Skeletal muscle satellite cell (primary cell): ENCODE measurements at regions not wholly inside any gene's neighbourhood (a gene's known extent, or its start where the extent isn't known, plus 50 kb on each side); places are given as distances from the start of the nearest gene placed in this dataset.

Source experiments
- H3K27me3 ChIP-seq: 2 replicates; pipeline ENCODE4 v1.7.0; 2013; ENCODE audit warnings: low read length; ENCODE audit not compliant: control insufficient read depth, insufficient read depth
- H3K36me3 ChIP-seq: 2 replicates; pipeline ENCODE4 v1.7.0; 2013; ENCODE audit warnings: mild to moderate bottlenecking, control low read depth, low read length; ENCODE audit not compliant: insufficient read depth
- H3K4me1 ChIP-seq: 2 replicates; pipeline ENCODE4 v1.7.0; 2013; ENCODE audit warnings: low read length; ENCODE audit not compliant: control insufficient read depth, insufficient read depth
- H3K4me2 ChIP-seq: 2 replicates; pipeline ENCODE4 v1.7.0; 2013; ENCODE audit warnings: mild to moderate bottlenecking, low read length
- H3K4me3 ChIP-seq: 2 replicates; pipeline ENCODE4 v1.7.0; 2013; ENCODE audit warnings: low read length
- H3K9ac ChIP-seq: 2 replicates; pipeline ENCODE4 v1.7.0; 2013; ENCODE audit warnings: mild to moderate bottlenecking, low read depth, low read length, moderate library complexity
- H3K9me3 ChIP-seq: replicated peaks from 2 replicates; pipeline ENCODE4 v1.7.0; 2013; ENCODE audit warnings: mild to moderate bottlenecking, control low read depth, low read length

- H3K9ac ChIP-seq, result no peak overlapping the region
- H3K4me3 ChIP-seq, result no peak overlapping the region
- no peaks in the 10 kb centered on the region for H3K9me3 ChIP-seq
- no peak overlapping the region for H3K4me2 ChIP-seq
- H3K4me1 ChIP-seq, result no peaks in the 10 kb centered on the region
- H3K36me3 ChIP-seq, result no peaks in the 10 kb centered on the region
- H3K27me3 ChIP-seq, result no peaks in the 10 kb centered on the region
Observed at GRCh38 chr9:2494562-2494961, 127.0 kb upstream of the VLDLR start.

GRCh38 chr9:2495221-2496005 is 126.2 kb upstream of the VLDLR start:
- Histone ChIP-seq H3K36me3 (no peaks in the 10 kb centered on the region), H3K4me2 (no peak overlapping the region), H3K27me3 (no peaks in the 10 kb centered on the region), H3K4me3 (no peak overlapping the region), H3K4me1 (no peaks in the 10 kb centered on the region), H3K9me3 (no peaks in the 10 kb centered on the region), H3K9ac (no peak overlapping the region)

GRCh38 chr9:2496169-2496568 is 125.4 kb upstream of the VLDLR start:
- H3K27me3 ChIP-seq, result no peaks in the 10 kb centered on the region
- H3K9ac ChIP-seq, result no peak overlapping the region
- H3K9me3 ChIP-seq, result no peaks in the 10 kb centered on the region
- no peak overlapping the region for H3K4me3 ChIP-seq
- H3K36me3 ChIP-seq, result no peaks in the 10 kb centered on the region
- H3K4me2 ChIP-seq, result no peak overlapping the region
- no peaks in the 10 kb centered on the region for H3K4me1 ChIP-seq

GRCh38 chr9:2496934-2497333 is 124.7 kb upstream of the VLDLR start:
- H3K9me3 ChIP-seq, result no peaks in the 10 kb centered on the region
- H3K27me3 ChIP-seq, result no peaks in the 10 kb centered on the region
- H3K4me3 ChIP-seq, result no peak overlapping the region
- H3K4me1 ChIP-seq, result no peaks in the 10 kb centered on the region
- H3K36me3 ChIP-seq, result no peaks in the 10 kb centered on the region
- no peak overlapping the region for H3K4me2 ChIP-seq
- no peak overlapping the region for H3K9ac ChIP-seq

GRCh38 chr9:2497666-2498400 is 123.8 kb upstream of the VLDLR start:
- no peak overlapping the region for H3K4me2 ChIP-seq
- H3K9ac ChIP-seq, result no peak overlapping the region

GRCh38 chr9:2502210-2502609 is 119.4 kb upstream of the VLDLR start:
- Histone ChIP-seq H3K36me3 (no peaks in the 10 kb centered on the region), H3K9me3 (no peaks in the 10 kb centered on the region), H3K4me2 (no peak overlapping the region), H3K27me3 (no peaks in the 10 kb centered on the region), H3K4me3 (no peak overlapping the region), H3K9ac (no peak overlapping the region), H3K4me1 (no peaks in the 10 kb centered on the region)

More at GRCh38 chr9:2497666-2498400, 123.8 kb upstream of the VLDLR start:
- H3K4me1 ChIP-seq, result no peaks in the 10 kb centered on the region
- no peaks in the 10 kb centered on the region for H3K9me3 ChIP-seq
- H3K4me3 ChIP-seq, result no peak overlapping the region
- no peaks in the 10 kb centered on the region for H3K36me3 ChIP-seq
- H3K27me3 ChIP-seq, result no peaks in the 10 kb centered on the region

GRCh38 chr9:2502760-2503159 is 118.8 kb upstream of the VLDLR start:
- Histone ChIP-seq H3K27me3 (no peaks in the 10 kb centered on the region), H3K9ac (no peak overlapping the region), H3K4me1 (no peaks in the 10 kb centered on the region), H3K9me3 (no peaks in the 10 kb centered on the region), H3K36me3 (no peaks in the 10 kb centered on the region), H3K4me2 (no peak overlapping the region), H3K4me3 (no peak overlapping the region)

GRCh38 chr9:2506321-2506720 is 115.3 kb upstream of the VLDLR start:
- H3K9ac ChIP-seq, result no peak overlapping the region
- no peak overlapping the region for H3K4me3 ChIP-seq
- no peak overlapping the region for H3K4me2 ChIP-seq
- no peaks in the 10 kb centered on the region for H3K36me3 ChIP-seq
- no peaks in the 10 kb centered on the region for H3K9me3 ChIP-seq
- no peaks in the 10 kb centered on the region for H3K4me1 ChIP-seq
- no peaks in the 10 kb centered on the region for H3K27me3 ChIP-seq

GRCh38 chr9:2523591-2523990 is 98.0 kb upstream of the VLDLR start:
- no peaks in the 10 kb centered on the region for H3K4me1 ChIP-seq
- no peaks in the 10 kb centered on the region for H3K9me3 ChIP-seq
- no peaks in the 10 kb centered on the region for H3K36me3 ChIP-seq
- no peak overlapping the region for H3K4me2 ChIP-seq
- H3K27me3 ChIP-seq, result no peaks in the 10 kb centered on the region
- H3K4me3 ChIP-seq, result no peak overlapping the region
- no peak overlapping the region for H3K9ac ChIP-seq

GRCh38 chr9:2524601-2525000 is 97.0 kb upstream of the VLDLR start:
- Histone ChIP-seq H3K27me3 (no peaks in the 10 kb centered on the region), H3K9me3 (no peaks in the 10 kb centered on the region), H3K4me1 (no peaks in the 10 kb centered on the region), H3K36me3 (no peaks in the 10 kb centered on the region), H3K4me2 (no peak overlapping the region), H3K4me3 (no peak overlapping the region), H3K9ac (no peak overlapping the region)

- H3K36me3 ChIP-seq, result no peaks in the 10 kb centered on the region
- no peak overlapping the region for H3K9ac ChIP-seq
- H3K27me3 ChIP-seq, result no peaks in the 10 kb centered on the region
- no peaks in the 10 kb centered on the region for H3K9me3 ChIP-seq
- no peak overlapping the region for H3K4me3 ChIP-seq
- no peak overlapping the region for H3K4me2 ChIP-seq
- no peaks in the 10 kb centered on the region for H3K4me1 ChIP-seq
Observed at GRCh38 chr9:2525147-2525546, 96.4 kb upstream of the VLDLR start.
